Endothelial cell of umbilical vein (primary cell): ENCODE measurements at regions not wholly inside any gene's neighbourhood (a gene's known extent, or its start where the extent isn't known, plus 50 kb on each side); places are given as distances from the start of the nearest gene placed in this dataset.

ENCODE experiments used
- BruUV-seq: library from RNA; stranded (reverse); fragments of 400-500 nt; replicated peaks from 2 replicates; lab custom pipeline; 2021; lab: Mats Ljungman, UMichigan
- CTCF ChIA-PET: fragments of 300-600, 350-600 bp; sonication (Branson Sonifier 250); formaldehyde crosslinking; loops from one replicate; lab custom pipeline; 2021; ENCODE audit warnings: antibody characterized with exemption, inconsistent platforms; lab: Charles Lee
- POLR2A ChIA-PET: fragments of 300-600, 350-600 bp; sonication (Branson Sonifier 250); formaldehyde crosslinking; loops from one replicate; lab custom pipeline; 2021; ENCODE audit warnings: antibody characterized with exemption, inconsistent platforms; lab: Charles Lee
- DNase-seq: peaks from one replicate; pipeline ENCODE4 v3.0.0-alpha.2; 2011; ENCODE audit warnings: low read depth, low spot score
- FAIRE-seq: peaks from 2 replicates; lab custom pipeline; 2011; peaks lifted over from hg19 to GRCh38; lab: Jason Lieb, UNC
- H2AFZ ChIP-seq: 2 replicates; pipeline ENCODE4 v1.6.0; 2012; ENCODE audit warnings: low read depth, low read length, control low read depth, inconsistent platforms
- H3K27ac ChIP-seq: 2 replicates; pipeline ENCODE4 v1.5.1; 2011; ENCODE audit warnings: low read depth, mild to moderate bottlenecking, control low read depth, low read length, moderate library complexity; ENCODE audit not compliant: insufficient read depth
- H3K27me3 ChIP-seq, 2 experiments: 2 replicates each; pipeline versions ENCODE4 v1.6.0 to v1.6.1; 2011; ENCODE audit warnings: low read length in 2 of 2, mixed read lengths in 1 of 2; ENCODE audit not compliant: control insufficient read depth in 2 of 2, insufficient read depth in 2 of 2
- H3K36me3 ChIP-seq, 2 experiments: 2 replicates in 1 of 2; 3 replicates in 1 of 2; pipeline ENCODE4 v1.5.1; 2011; ENCODE audit warnings: low read length in 2 of 2, mild to moderate bottlenecking in 1 of 2, moderate library complexity in 1 of 2; ENCODE audit not compliant: control insufficient read depth in 2 of 2, insufficient read depth in 2 of 2; ENCODE audit errors: extremely low read depth in 1 of 2
- H3K4me1 ChIP-seq: 3 replicates; pipeline ENCODE4 v1.5.1; 2011; ENCODE audit warnings: mild to moderate bottlenecking, low read length; ENCODE audit not compliant: control insufficient read depth, insufficient read depth; ENCODE audit errors: extremely low read depth
- H3K4me2 ChIP-seq: 2 replicates; pipeline ENCODE4 v1.6.1; 2011; ENCODE audit warnings: low read length, control low read depth, mixed read lengths; ENCODE audit not compliant: insufficient read depth
- H3K4me3 ChIP-seq, 3 experiments: fragments of 200-600 bp in 1 of 3; sonication (generic), shearing (Covaris generic) in 1 of 3; replicated peaks in 1 of 3; 2 replicates each; pipeline ENCODE4 v1.5.1; 2011 to 2016; ENCODE audit warnings: control low read depth in 3 of 3, low read length in 3 of 3, mild to moderate bottlenecking in 2 of 3, inconsistent platforms in 1 of 3, low read depth in 1 of 3, moderate library complexity in 1 of 3; ENCODE audit not compliant: insufficient read depth in 1 of 3
- H3K79me2 ChIP-seq: 2 replicates; pipeline ENCODE4 v1.6.0; 2012; ENCODE audit warnings: low read length, inconsistent platforms; ENCODE audit not compliant: control insufficient read depth, insufficient read depth
- H3K9ac ChIP-seq: replicated peaks from 2 replicates; pipeline ENCODE3; 2011; ENCODE audit warnings: low read length, control low read depth; ENCODE audit not compliant: insufficient read depth; ENCODE audit errors: extremely low read depth
- H3K9me1 ChIP-seq: replicated peaks from 3 replicates; pipeline ENCODE4 v1.6.0; 2011; ENCODE audit warnings: mild to moderate bottlenecking, low read length; ENCODE audit not compliant: control insufficient read depth, insufficient read depth; ENCODE audit errors: extremely low read depth
- H3K9me3 ChIP-seq: replicated peaks from 2 replicates; pipeline ENCODE4 v1.5.1; 2012; ENCODE audit warnings: low read length, inconsistent platforms; ENCODE audit not compliant: control insufficient read depth, insufficient read depth
- H4K20me1 ChIP-seq: replicated peaks from 2 replicates; pipeline ENCODE3; 2011; ENCODE audit warnings: mild to moderate bottlenecking, low read length; ENCODE audit not compliant: control insufficient read depth, insufficient read depth; ENCODE audit errors: extremely low read depth
- CTCF ChIP-seq, 2 donors: IDR thresholded peaks; 1 replicate in 1 of 2; 2 replicates in 1 of 2; pipeline ENCODE4 v1.5.1; 2011; ENCODE audit warnings: low read length in 2 of 2, mild to moderate bottlenecking in 2 of 2, moderate library complexity in 2 of 2, control low read depth in 1 of 2, inconsistent platforms in 1 of 2, low read depth in 1 of 2; ENCODE audit not compliant: insufficient read depth in 1 of 2; ENCODE audit errors: extremely low read depth in 1 of 2
- EZH2 ChIP-seq: IDR thresholded peaks from 2 replicates; pipeline ENCODE4 v1.6.1; 2012; ENCODE audit warnings: borderline replicate concordance, low read depth, mild to moderate bottlenecking, moderate library complexity, low read length, inconsistent platforms; ENCODE audit not compliant: severe bottlenecking
- FOS ChIP-seq: IDR thresholded peaks from 2 replicates; pipeline ENCODE4 v1.6.1; 2011; ENCODE audit warnings: mild to moderate bottlenecking, low read length, moderate library complexity, borderline replicate concordance; ENCODE audit not compliant: insufficient read depth
- GATA2 ChIP-seq: IDR thresholded peaks from 2 replicates; pipeline ENCODE4 v1.7.0; 2011; ENCODE audit warnings: low read depth, mild to moderate bottlenecking, moderate library complexity, mixed read lengths, low read length; ENCODE audit not compliant: insufficient read length, insufficient read depth
- JUN ChIP-seq: IDR thresholded peaks from 2 replicates; pipeline ENCODE4 v1.6.1; 2011; ENCODE audit warnings: borderline replicate concordance, low read depth; ENCODE audit not compliant: insufficient read length, insufficient read depth
- MYC ChIP-seq: IDR thresholded peaks from one replicate; pipeline ENCODE4 v1.6.1; 2011; ENCODE audit warnings: mild to moderate bottlenecking, low read depth, low read length
- POLR2A ChIP-seq: IDR thresholded peaks from 2 replicates; pipeline ENCODE4 v1.6.1; 2012; ENCODE audit warnings: low read depth, mild to moderate bottlenecking, control low read depth, low read length
- POLR2AphosphoS5 ChIP-seq: IDR thresholded peaks from 2 replicates; pipeline ENCODE4 v1.6.1; 2012; ENCODE audit warnings: low read depth, mild to moderate bottlenecking, control low read depth, low read length, moderate library complexity; ENCODE audit not compliant: insufficient read depth
- dilution Hi-C: fragments of 300-500 bp; cut with MboI; formaldehyde crosslinking; loops from one replicate; pipeline ENCODE4 v1.15.0; 2019; ENCODE audit warnings: low sequenced_read_pairs; ENCODE audit not compliant: extremely low pct_ligation_motif_present
- intact Hi-C: fragments of 100-400 bp; cut with micrococcal nuclease; formaldehyde crosslinking; loops from one replicate; pipeline ENCODE4 v1.10.0; 2022
- TF ChIP-seq, protein P1 (sequence below): IDR thresholded peaks from 2 replicates; pipeline ENCODE4 v1.6.1; 2011; ENCODE audit not compliant: insufficient read depth, insufficient read length

GRCh38 chr4:155494037-155494718, 117.4 kb upstream of the MAP9 start:
- no peak overlapping the region for H3K27ac ChIP-seq
- no peak overlapping the region for H3K4me3 ChIP-seq
- no peak overlapping the region for H2AFZ ChIP-seq
- no peaks in the 10 kb centered on the region for H3K9me1 ChIP-seq
- no peaks in the 10 kb centered on the region for H3K36me3 ChIP-seq
- intact Hi-C loops (no loop called here), dilution Hi-C loops (no loop called here)
- no peak for TF ChIP-seq POLR2AphosphoS5
- no peak for TF ChIP-seq FOS
- no peak for TF ChIP-seq EZH2
- TF ChIP-seq, protein P1, sequence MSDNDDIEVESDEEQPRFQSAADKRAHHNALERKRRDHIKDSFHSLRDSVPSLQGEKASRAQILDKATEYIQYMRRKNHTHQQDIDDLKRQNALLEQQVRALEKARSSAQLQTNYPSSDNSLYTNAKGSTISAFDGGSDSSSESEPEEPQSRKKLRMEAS, result no peak
- no peak for TF ChIP-seq MYC
- no peak for TF ChIP-seq JUN
- no peak for TF ChIP-seq GATA2
- TF ChIP-seq POLR2A, result no peak
- TF ChIP-seq CTCF (IDR thresholded peaks at IDR 0.05; ENCODE audit: extremely low read depth in 1 of 2, insufficient read depth in 1 of 2, low read depth in 1 of 2, low read length in 2 of 2), result no peak
- no TSS peak for BruUV-seq
- H3K79me2 ChIP-seq, result no peaks in the 10 kb centered on the region
- no peak overlapping the region for H3K4me2 ChIP-seq
- POLR2A ChIA-PET, result no interaction called here
- no peaks in the 10 kb centered on the region for H3K4me1 ChIP-seq
- FAIRE-seq (no peak), DNase-seq (no peak)
- no peak overlapping the region for H3K9ac ChIP-seq
- CTCF ChIA-PET, result no interaction called here
- no peaks in the 10 kb centered on the region for H3K9me3 ChIP-seq
- peaks cover 3 to 6% of the 10 kb centered on the region in 2 experiments for H3K27me3 ChIP-seq
- no peaks in the 10 kb centered on the region for H4K20me1 ChIP-seq
